Choroid plexus epithelial cell (primary cell): ENCODE measurements at regions not wholly inside any gene's neighbourhood (a gene's known extent, or its start where the extent isn't known, plus 50 kb on each side); places are given as distances from the start of the nearest gene placed in this dataset.
A peak's percentile ranks its signal among the peaks of the same experiment; 100 is the strongest.

ENCODE experiments used
- DNase-seq: peaks from one replicate; pipeline ENCODE4 v3.0.0-alpha.2; 2010; ENCODE audit warnings: low read depth
- H3K4me3 ChIP-seq: 2 replicates; pipeline ENCODE4 v1.5.1; 2011; ENCODE audit warnings: low read depth, mild to moderate bottlenecking, control low read depth, low read length, moderate library complexity
- TF ChIP-seq, protein P1 (sequence below): conservative IDR thresholded peaks from 2 replicates; pipeline ENCODE4 v1.5.1; 2011; ENCODE audit warnings: low read depth, mild to moderate bottlenecking, control low read depth, inconsistent platforms, low read length, moderate library complexity

- no peak overlapping the region for H3K4me3 ChIP-seq
- TF ChIP-seq, protein P1, sequence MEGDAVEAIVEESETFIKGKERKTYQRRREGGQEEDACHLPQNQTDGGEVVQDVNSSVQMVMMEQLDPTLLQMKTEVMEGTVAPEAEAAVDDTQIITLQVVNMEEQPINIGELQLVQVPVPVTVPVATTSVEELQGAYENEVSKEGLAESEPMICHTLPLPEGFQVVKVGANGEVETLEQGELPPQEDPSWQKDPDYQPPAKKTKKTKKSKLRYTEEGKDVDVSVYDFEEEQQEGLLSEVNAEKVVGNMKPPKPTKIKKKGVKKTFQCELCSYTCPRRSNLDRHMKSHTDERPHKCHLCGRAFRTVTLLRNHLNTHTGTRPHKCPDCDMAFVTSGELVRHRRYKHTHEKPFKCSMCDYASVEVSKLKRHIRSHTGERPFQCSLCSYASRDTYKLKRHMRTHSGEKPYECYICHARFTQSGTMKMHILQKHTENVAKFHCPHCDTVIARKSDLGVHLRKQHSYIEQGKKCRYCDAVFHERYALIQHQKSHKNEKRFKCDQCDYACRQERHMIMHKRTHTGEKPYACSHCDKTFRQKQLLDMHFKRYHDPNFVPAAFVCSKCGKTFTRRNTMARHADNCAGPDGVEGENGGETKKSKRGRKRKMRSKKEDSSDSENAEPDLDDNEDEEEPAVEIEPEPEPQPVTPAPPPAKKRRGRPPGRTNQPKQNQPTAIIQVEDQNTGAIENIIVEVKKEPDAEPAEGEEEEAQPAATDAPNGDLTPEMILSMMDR: no peak
Measured at GRCh38 chr6:141364694-141365093, 768.0 kb upstream of the GJE1 start.

DNA sequence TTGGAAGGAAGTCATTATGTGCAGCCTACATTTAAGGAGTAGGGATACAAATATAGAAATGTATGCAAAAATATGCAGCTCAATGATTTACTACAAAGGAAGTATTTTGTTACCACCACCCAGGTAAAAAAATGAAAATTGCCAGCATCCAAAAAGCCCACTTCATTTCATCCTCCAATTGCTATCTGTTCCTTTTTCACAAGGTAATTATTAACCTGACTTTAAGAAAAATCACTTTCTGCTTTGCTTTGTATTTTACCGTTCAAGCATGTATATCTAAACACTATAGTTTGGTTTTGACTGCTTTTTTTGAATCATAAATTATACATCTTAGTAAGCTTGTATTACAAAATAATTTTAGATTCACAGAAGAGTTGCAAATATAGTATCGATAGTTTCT, 768.5 kb upstream of the GJE1 start:
- TF ChIP-seq, protein P1: no peak
- no peak for DNase-seq
- H3K4me3 ChIP-seq: no peak overlapping the region

More at GRCh38 chr6:141364694-141365093, 768.0 kb upstream of the GJE1 start:
- DNase-seq: no peak

- TF ChIP-seq, protein P1: no peak
- no peak for DNase-seq
- H3K4me3 ChIP-seq: no peak overlapping the region
Measured at GRCh38 chr6:141361559-141361958, 771.2 kb upstream of the GJE1 start.

DNA sequence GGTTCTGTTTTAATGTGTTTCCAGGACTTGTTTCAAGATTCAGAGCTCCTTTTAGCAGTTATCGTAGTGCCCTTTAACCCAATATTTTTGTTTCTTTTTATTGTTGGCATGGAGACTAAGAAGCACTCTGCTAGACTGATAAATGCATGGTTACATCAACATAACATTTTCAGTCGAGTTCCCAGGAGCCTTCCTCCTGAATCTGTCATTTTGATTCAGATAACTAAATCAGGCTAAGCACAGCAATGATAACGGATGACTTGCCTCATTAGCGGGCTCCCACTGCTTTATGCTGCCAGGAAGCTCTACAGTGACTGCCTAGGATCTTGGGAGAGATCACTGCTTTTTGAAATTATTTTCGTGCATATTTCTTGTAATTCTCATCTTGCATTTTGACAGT, 772.8 kb upstream of the GJE1 start:
- peak; percentile 50 for DNase-seq
- no peak overlapping the region for H3K4me3 ChIP-seq
- TF ChIP-seq, protein P1: no peak

DNA sequence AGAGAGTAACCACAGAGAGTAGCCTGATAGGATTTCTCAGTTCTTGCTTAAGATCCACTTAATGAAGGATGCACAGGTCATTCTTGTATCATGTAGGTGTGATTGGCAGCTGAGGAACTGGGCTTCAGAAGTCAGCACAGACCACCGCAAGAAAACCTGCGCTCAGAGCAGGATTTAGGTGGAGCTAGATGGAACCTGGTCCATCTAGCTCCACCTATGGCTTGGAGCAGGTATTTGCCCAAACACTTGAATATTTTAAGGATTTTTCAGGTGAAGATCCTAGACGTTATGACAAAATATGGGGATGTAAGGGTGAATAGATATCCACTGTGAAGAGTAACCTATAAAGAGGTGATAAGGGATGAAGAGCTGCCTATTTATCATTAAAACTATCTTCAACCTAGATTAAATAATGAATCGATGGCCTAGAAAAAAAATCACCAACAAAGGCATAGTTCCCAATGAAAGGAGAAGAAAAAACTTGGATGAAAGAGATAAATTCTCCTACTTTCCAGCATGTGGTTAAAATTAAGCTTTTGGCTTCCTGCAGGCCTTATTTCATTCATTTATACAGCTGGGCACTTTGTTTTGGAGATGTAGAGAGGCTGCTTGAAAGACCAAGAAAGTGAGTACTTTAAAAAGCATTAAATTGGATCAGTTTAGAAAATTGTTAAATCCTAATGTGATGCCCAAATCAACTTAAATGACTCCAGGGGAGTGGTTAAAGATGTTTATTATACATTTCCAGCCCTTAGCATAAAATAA, 778.4 kb upstream of the GJE1 start:
- H3K4me3 ChIP-seq: no peak overlapping the region
- no peak for DNase-seq
- TF ChIP-seq, protein P1: no peak

DNA sequence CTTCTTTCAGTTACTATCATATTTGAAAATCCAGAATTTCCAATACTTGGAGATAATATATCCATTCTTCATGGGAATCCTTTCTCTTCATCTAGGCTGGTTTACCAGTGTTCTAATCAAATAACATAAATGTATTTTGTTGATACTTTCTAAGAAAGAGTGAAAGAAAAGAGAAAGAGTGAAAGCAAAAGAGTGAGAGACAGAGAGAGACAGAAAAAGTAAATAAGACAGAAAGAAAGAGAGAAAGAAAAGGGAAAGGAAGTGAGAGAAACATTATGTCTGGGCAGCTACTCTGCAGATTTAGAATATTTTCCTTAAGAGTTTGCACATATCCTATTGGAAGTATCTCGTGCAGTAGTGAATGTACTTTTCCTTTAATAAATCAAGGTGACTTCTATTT, 781.0 kb upstream of the GJE1 start:
- DNase-seq: no peak
- no peak overlapping the region for H3K4me3 ChIP-seq
- TF ChIP-seq, protein P1: no peak

- DNase-seq: no peak
- TF ChIP-seq, protein P1: no peak
- H3K4me3 ChIP-seq: no peak overlapping the region
Measured at GRCh38 chr6:141349710-141350109, 783.0 kb upstream of the GJE1 start.
